Left ventricle myocardium superior (tissue), 1 donor: ENCODE measurements at regions not wholly inside any gene's neighbourhood (a gene's known extent, or its start where the extent isn't known, plus 50 kb on each side); places are given as distances from the start of the nearest gene placed in this dataset.
"Not testable (repeated sequence)": the region's sequence is repeated elsewhere in the genome, so short reads cannot be mapped to it uniquely, and the experiment has no call there.

Source experiments
- ATAC-seq: fragments of 200-7000 bp; cut with Tn5 transposase; one replicate; pipeline ENCODE4 v1.9.1; 2020; ENCODE audit warnings: mild to moderate bottlenecking, moderate library complexity
- DNase-seq: peaks from one replicate; pipeline ENCODE4 v3.0.0-alpha.2; 2020
- intact Hi-C: fragments of 100-400 bp; cut with micrococcal nuclease; formaldehyde crosslinking; loops from one replicate; pipeline ENCODE4 v1.11.0; 2022
- donor health status: DM: no; HTN: yes; CAD: no; lungs with severe emphysema.

- DNase-seq (no peak), ATAC-seq (no peak)
- intact Hi-C loops = no loop called here
These were observed 322.7 kb upstream of the DUSP10 start for GRCh38 chr1:222064388-222065211.

GRCh38 chr1:222062640-222063039, 320.8 kb upstream of the DUSP10 start:
- ATAC-seq = no peak
- intact Hi-C loops = no loop called here
- no peak for DNase-seq

- no peak for DNase-seq
- no peak for ATAC-seq
- intact Hi-C loops = no loop called here
These were observed 319.9 kb upstream of the DUSP10 start for GRCh38 chr1:222061711-222062359.

- no peak for ATAC-seq
- intact Hi-C loops = no loop called here
- no peak for DNase-seq
These were observed 318.5 kb upstream of the DUSP10 start for GRCh38 chr1:222060210-222060916.

GRCh38 chr1:222058249-222058648, 316.4 kb upstream of the DUSP10 start:
- DNase-seq (no peak), ATAC-seq (no peak)
- intact Hi-C loops = no loop called here

- intact Hi-C loops = no loop called here
- ATAC-seq (no peak), DNase-seq (no peak)
These were observed 315.3 kb upstream of the DUSP10 start for GRCh38 chr1:222057162-222057561.

GRCh38 chr1:222054416-222054815, 312.5 kb upstream of the DUSP10 start:
- intact Hi-C loops = no loop called here
- ATAC-seq = no peak
- DNase-seq = no peak

GRCh38 chr1:222053790-222054294, 312.0 kb upstream of the DUSP10 start:
- intact Hi-C loops = no loop called here
- no peak for DNase-seq
- ATAC-seq = no peak

- ATAC-seq, intact Hi-C loops, DNase-seq: not testable (repeated sequence)
These were observed 309.4 kb upstream of the DUSP10 start for GRCh38 chr1:222051311-222051710.

- ATAC-seq, DNase-seq, intact Hi-C loops: not testable (repeated sequence)
These were observed 307.8 kb upstream of the DUSP10 start for GRCh38 chr1:222049661-222050060.

GRCh38 chr1:222049176-222049575, 307.3 kb upstream of the DUSP10 start:
- ATAC-seq = no peak
- no peak for DNase-seq
- intact Hi-C loops = no loop called here

GRCh38 chr1:222048094-222048595, 306.3 kb upstream of the DUSP10 start:
- no peak for ATAC-seq
- intact Hi-C loops = no loop called here
- DNase-seq = no peak

- intact Hi-C loops = no loop called here
- DNase-seq (no peak), ATAC-seq (no peak)
These were observed 305.5 kb upstream of the DUSP10 start for GRCh38 chr1:222047366-222047765.

- DNase-seq (no peak), ATAC-seq (no peak)
- intact Hi-C loops = no loop called here
These were observed 304.9 kb upstream of the DUSP10 start for GRCh38 chr1:222046684-222047263.

GRCh38 chr1:222045786-222046185, 303.9 kb upstream of the DUSP10 start:
- ATAC-seq = no peak
- no peak for DNase-seq
- intact Hi-C loops = no loop called here

GRCh38 chr1:222045236-222045635, 303.3 kb upstream of the DUSP10 start:
- DNase-seq (no peak), ATAC-seq (no peak)
- intact Hi-C loops = no loop called here

- DNase-seq = peak; percentile 52
- peak; percentile 77 for ATAC-seq
- intact Hi-C loops = no loop called here
These were observed 301.8 kb upstream of the DUSP10 start for GRCh38 chr1:222043444-222044292.

- ATAC-seq = no peak
- intact Hi-C loops = no loop called here
- DNase-seq = no peak
These were observed 300.2 kb upstream of the DUSP10 start for GRCh38 chr1:222042120-222042519.

GRCh38 chr1:222040955-222041354, 299.1 kb upstream of the DUSP10 start:
- ATAC-seq (no peak), DNase-seq (no peak)
- intact Hi-C loops = no loop called here
